GM19463 (cell line): ENCODE measurements at regions not wholly inside any gene's neighbourhood (a gene's known extent, or its start where the extent isn't known, plus 50 kb on each side); places are given as distances from the start of the nearest gene placed in this dataset.

Source experiments
- ATAC-seq: cut with Tn5 transposase; IDR thresholded peaks from one replicate; pipeline ENCODE4 v1.9.1; 2021; ENCODE audit warnings: mild to moderate bottlenecking, moderate library complexity; ENCODE audit not compliant: unreplicated experiment

DNA sequence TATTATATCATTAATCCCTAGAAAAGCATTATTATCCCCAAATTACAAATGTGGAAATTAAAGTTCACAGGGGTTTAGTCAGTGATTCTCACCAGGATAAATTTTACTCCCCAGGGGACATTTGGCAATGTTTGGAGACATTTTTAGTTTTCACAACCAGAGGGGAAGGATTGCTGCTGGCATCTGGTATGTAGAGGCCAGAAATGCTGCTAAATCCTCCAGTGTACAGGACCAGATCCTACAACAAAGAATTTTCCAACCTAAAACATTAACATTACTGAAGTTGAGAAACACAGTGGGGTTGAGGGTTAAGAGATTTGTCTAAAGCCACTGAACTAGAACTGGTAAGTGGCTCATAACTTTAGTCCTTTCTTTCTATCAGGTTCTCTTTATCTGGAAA lies 162.0 kb upstream of the SYT6 start:
- no peak for ATAC-seq

DNA sequence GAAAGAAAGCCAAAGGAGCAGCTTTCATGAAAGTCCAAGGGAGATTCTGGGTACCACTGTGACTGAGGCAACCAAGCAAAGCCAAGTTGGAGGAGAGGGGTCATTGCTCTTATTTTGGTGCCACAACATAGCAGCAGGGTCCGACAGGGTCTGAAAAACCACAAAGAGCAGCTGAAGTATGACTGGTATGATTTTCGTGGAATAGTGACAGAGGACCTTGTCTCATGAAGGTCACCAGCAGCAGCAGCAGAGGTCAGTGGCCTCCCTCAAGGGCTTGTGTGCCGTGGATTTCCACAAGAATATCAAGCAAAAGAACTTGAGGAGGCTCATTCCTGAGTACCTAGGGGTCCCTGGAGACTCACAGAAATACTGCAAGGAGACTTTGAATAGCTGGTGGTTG lies 160.9 kb upstream of the SYT6 start:
- ATAC-seq = no peak

DNA sequence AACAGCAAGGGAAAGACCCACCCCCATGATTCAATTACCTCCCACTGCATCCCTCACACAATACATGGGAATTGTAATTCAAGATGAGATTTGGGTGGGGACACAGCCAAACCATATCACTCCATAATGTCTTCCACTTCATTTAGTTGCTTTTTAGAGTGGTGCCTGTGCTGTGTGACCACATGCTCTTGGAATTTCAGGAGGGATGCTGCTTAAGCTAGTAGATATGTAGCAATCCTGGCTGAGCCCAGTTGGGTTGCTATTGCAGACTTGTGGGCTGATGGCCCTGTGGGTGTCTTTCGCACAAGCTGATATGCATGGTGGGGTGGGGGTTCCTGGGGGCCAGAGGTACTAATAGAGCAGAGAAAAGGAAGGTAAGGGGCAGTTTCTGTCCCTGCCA lies 160.4 kb upstream of the SYT6 start:
- no peak for ATAC-seq

DNA sequence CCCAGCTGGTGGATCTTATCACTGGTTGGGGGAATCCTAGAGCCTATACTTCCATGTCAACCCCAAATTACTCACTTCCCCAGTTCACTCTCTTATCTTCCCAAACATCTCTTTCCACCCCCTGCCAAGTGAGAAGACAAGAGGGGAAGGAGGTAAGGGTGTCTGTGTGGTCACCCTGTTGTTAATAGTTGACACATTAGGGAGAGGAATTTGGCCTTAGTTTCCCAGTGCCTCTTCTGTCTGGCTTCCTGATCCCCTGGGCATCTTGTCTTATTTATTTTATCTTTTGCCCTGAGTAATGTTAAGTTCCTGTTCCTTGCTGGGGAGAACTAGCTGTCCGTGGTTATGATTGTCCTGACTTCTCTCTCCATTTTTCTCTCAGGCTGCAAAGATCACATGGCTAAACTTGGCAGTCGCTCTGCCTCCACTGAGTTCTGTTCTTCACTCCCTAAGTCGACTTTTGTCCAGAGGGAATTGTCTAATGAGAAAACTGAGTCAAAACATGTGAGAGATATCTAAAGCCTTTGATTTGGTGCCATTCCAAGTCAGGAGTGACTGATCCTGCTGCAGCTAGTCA lies 157.1 kb upstream of the SYT6 start:
- no peak for ATAC-seq

DNA sequence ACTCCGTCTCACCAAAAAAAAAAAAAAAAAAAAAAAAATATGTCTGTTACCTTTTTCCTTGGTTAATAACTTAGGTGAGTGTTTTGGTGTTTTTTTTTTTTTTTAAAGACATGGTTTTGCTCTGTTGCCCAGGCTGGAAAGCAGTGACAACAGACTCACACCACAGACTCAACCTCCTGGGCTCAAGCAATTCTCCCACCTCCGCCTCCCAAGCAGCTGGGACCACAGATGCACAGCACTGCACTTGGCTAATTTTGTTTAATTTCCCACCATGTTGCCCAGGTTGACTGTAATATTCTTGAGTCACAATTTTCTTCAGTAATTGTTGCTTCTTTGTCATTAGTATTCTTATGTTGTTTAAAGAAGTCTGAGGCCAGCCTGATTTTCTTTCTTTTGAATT lies 149.2 kb upstream of the SYT6 start:
- no peak for ATAC-seq

DNA sequence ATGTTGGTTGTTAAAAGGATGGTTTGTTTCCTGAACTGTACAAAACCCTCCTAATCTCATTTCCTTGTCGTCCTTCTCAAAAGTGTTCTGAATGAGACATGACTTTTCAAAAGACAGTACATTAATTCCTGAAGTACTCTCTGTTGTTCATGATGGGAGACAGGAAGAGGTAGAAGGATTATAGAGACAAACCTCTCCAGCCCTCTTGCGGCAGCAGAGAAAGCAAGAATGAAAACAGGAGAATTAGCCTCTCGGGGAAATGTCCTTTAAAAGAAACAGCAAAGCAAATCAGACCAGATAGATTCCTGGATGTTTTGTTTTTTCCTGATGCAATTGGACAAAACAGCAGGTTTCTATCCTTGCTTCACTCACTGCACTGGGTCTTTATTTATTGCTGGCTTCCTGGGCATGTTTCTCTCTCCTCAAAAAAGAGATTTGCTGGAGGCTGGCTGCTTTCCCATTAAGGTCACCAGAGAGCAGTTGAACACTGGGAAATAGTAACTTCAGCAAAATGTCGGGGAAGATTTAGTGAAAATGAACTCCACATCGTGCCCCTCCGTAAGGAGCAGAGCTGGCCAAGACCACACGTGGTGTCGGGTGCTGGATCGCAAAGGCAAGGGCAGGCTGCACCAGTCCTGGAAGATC lies 145.8 kb upstream of the SYT6 start:
- ATAC-seq = no peak

DNA sequence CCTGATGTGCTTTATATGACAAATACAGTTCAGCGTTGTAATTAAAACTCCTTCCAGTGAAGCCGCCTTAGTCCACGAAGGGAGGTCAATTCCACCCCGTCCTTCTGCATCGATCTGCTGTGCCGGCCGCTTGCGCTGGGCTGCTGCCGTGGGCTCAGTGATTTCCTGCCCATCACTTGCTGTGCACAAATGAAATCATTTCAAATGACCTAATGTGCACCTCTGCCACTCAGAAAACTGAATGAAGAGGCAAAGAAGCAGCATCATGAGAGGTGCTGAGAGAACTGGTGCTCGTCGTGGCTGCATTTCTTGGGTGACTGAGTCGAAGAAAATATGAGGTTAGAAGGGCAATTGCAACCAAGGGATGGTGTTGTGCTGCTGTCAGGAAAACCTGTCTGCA lies 144.3 kb upstream of the SYT6 start:
- no peak for ATAC-seq

DNA sequence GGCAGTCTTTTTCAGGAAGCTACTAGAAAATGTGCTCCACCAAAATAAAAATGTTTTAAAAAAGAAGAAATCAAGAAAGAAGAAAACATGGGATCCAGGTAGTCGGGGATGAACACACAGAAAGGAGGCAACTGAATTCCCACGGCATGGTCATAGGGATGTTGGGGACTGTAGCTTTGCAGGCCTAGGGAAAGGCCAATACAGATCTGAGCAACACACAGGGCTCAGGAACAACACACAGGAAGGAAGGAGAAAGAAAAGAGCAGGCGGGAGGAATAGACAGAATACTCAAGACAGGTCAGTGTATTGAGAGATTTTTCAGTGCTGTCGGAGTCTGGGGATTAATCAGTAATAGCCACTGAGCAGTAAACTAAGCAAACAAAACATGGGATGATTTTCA lies 142.7 kb upstream of the SYT6 start:
- ATAC-seq = no peak

DNA sequence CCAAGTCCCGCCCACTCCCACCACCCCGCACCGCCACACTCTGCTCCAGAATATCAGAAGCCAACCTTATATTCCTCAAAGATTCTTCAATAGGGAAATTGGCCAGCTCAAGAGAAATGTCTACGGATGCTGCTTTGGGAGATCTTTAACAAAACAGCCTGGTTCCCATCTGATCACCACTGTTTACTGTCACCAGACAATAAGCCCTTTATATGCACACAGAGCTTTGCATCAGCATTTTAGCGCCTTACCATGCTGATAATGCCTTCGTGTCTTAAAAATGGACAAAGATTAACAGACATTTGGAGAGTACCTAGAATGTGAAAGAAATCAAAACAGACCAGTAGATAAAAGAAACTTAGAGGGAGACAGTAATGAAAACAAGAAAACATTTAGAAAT lies 141.7 kb upstream of the SYT6 start:
- no peak for ATAC-seq

DNA sequence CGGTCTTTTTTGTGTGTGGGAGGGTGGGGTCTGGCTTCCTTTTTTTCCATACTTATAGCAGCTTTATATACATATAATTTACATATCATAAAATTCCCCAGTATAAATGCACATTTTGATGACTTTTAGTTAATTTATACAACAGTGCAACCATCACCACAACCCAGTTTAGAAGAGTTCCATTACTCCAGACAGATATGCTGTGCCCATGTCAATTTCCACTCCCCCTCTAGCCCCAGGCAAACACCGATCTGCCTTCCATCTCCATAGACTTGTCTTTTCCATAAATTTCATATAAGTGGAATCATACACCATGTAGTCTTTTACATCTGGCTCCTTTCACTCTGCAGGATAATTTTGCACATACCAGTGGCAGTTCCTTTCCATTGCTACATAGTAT lies 139.2 kb upstream of the SYT6 start:
- ATAC-seq = no peak

DNA sequence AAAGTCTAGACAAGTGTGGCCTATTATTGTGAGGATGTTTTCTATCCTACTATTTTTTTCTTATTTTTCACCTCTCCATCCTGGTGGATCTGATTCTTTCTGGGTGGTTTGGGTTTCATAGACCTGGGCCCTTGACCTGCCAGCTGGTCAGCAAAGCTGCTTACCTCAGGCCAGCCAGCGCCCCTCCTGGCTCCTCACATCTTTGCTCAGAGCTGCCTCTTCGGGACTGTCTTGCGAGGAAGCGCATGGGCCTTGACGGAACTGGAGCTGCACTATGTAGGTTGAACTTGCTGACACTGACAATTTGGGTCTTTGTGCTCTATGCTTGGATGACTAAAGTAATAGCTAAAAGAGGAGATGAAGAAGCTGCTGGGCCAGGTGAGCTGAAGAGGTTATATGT lies 138.5 kb upstream of the SYT6 start:
- no peak for ATAC-seq

DNA sequence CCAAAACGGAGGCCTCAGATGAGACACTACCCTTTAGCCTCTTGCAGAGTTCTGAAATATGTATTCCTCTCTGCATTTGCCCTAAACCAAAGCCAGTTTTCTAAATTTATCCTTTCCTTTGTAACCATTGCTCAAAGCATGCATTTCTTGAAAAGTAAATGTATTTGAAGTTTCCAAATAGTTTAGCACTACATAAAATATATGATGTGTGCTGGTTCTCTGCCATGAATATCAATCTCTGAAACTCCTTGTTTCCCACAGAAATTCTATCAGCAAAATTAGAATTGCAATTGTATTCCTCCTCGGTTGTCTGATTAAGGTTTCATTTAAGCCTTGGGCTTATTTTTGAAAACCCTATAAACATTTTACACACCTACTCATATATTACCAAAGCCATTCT lies 137.1 kb upstream of the SYT6 start:
- ATAC-seq = no peak

DNA sequence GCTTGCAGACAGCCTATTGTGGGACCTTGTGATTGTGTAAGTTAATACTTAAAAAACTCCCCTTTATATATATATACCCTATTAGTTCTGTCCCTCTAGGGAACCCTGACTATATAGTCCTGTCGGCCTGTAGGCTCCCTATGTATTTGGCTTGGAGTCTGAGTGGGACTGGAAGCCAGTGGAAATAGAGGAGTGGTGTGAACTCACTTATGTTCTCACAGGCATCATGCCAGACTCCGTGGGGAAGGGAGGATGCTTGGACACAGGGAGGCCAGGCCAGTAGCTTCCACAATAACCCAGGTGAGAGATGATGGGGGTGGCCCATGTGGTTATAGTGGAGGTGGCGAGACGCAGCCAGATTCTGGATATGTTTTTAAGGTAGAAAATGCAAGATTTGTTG lies 136.7 kb upstream of the SYT6 start:
- no peak for ATAC-seq

DNA sequence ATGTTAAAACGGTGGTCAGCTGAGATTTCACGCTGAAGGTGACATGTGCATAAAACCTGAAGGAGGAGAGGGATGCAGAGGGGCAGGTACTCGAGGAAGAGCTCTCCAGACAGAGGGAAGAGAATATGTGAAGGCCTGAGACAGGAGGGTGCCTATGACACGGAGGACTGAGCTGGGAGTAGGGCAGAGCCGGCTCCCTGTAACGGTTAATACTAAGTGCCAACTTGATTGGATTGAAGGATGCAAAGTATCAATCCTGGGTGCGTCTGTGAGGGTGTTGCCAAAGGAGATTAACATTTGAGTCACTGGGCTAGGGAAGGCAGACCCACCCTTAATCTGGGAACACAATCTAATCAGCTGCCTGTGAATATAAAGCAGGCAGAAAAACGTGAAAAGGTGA lies 136.2 kb upstream of the SYT6 start:
- ATAC-seq = no peak

DNA sequence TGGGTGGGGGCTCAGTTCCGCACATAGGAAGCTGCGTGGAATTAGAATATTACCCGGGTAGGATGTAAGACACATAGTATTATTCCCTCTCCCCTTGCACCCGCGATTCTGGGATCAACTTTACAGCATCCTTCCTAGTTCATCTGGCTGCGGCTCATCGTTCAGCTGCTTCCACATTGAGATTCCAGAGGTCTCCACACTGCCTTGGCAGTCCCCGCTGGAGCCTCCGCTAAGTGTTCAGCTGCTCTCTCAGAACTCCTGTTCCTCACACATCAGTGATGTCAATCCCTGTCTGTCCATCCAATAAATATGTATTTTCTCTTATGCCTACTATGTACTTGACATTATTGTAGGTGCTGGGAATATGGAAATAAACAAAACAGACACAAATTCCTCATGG lies 135.6 kb upstream of the SYT6 start:
- no peak for ATAC-seq

DNA sequence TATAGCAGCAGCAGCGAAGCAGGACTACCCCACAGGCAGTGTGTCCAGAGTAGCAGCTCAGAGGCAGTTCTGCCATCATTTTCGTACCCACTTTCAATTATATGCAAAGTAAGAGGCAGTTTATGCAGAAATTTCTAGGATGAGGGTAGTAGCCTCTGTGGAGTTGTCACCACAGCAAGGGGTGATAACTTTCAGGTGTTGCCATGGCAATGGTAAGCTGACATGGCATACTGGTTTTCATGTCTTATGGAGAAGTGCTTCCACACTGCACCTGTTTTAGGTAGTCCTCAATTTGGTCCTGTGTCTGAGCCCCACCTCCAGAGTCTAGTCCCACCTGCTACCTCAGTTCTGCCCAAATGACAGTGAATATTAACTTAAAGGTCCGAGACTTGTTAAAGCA lies 133.3 kb upstream of the SYT6 start:
- ATAC-seq = no peak

DNA sequence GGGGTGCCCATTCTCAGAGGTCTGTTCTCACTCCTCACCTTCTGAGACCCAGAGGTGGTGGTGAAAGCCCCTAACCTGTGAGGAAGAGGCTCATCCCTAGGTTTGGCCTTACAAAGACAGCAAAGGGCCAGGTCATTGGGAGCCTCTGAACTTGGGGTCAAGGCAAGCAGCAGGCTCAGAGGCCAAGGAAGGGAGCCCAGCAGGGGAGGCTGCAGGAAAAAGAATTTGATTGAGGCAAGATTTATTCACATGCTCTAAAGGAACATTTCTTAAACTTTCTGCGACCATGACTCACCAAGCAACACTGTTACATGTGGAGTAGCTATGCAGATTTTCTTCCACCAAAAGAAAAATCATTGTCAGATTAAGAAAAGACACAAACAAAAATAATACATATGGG lies 132.5 kb upstream of the SYT6 start:
- ATAC-seq = no peak

DNA sequence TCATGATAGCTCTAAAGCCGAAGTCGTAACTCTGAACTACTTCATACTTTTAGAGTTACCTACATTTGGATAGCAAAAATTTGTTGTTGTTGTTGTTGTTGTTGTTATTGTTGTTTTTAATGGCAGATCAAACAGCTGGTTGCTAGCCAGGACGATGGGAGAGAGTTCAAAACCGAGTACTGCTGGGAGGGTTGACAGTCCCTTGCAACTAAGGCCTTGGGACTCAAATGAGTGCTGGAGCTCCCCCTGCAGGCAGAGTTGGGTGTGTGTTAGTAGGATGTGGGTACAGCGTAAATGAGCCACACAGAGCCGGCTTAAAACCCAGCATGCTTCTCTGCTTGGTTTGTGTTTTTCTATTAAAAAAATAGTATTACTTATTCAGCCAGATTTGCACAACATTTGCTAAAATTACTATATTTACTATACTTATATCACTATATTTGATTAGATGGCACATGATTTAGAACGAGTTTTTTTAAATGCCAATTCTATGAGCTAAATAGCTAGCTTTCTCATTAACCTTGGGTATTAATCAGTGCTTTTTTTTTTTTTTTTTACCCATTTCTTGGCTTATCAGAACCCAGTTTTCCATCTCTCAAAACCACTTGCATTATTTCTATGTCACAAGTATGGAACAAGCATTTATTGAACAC lies 129.2 kb upstream of the SYT6 start:
- ATAC-seq = peak; percentile 91

DNA sequence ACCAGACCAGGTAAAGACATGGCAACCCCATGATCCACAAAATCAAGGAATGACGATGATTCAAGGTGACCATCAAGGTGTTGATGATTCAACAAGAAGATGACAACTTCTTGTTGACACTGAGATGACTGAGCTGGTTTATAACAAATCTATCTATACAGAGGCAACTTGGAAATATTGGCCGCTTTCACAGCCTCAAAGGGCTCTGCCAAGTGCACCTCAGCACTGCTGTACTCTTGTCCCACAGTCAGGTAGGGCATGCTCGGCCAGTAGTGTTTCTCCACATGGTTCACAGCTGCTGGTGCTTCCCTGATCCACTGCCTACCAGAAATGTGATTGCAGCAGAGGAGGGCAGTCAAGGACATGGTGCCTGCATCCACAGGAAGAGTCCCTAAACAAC lies 125.2 kb upstream of the SYT6 start:
- no peak for ATAC-seq

DNA sequence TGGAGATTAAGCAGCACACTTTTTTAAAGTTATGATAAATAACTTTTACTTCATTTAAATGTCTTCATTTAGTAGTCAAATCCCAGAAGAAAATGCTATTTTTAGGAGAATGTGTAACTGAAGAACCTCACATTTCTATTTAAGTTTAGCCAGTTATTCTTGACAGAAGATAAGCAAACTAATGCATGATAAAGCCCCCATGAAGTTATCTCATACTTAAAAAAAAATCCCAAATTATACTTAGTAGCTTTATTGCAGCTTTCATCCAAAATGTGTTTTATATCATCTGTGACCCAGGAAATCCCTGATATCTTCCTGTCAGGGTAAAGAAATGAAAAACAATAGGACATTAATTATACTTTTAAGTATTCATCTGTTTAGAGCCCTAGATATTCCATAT lies 124.8 kb upstream of the SYT6 start:
- ATAC-seq = no peak

DNA sequence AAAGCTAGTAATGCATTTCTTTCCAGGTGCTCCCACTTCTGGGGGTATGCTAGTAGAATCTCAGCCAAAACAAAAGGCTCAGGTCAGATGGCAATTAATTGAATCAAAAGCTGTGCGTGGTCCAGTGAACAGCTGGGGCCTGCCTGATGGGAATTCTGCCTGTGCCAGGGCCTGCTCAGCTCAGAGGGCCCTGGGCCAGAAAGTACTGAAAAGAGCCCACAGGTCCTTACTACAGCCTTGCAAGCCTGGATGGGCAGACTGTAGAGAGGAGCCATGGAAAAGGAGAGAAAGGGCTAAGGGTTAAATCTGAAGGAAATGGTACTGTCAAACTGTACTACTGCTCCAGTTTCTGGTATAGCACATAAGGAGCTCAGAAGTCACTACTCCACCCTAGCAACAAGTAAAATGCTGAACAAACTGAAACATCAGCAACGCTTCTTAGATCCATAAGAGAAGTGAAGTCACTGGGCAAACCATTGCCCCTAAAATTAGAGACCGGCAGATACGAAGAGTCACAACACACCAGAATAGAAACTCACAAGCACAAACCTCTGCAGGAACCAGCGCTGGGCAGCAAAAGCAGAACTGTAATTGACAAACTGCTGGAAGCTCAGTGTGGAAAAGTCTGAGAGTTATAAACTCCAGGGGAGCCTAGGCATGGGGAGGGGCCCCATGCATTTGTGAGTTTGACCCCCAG lies 121.1 kb upstream of the SYT6 start:
- ATAC-seq = no peak

DNA sequence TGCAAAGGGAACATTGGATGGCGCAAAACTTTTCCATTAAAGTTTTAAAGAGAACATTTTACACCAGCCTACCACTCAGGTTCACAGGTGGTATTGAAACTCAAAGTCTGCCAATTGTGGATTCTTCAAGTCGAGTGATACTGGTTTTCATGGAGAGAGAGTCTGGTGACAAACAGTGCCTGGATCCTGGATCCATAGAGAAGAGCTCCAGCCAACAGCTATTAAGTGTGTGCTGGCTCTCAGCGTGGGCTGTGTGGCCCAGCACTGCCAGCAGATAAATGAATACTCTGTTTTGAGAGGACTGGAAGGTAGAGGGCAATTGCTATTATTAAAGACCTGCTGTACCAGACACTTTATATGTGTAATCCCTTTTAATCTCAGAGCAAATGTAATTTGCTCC lies 118.9 kb upstream of the SYT6 start:
- ATAC-seq = no peak
